Endothelial cell of umbilical vein (primary cell): ENCODE measurements at regions not wholly inside any gene's neighbourhood (a gene's known extent, or its start where the extent isn't known, plus 50 kb on each side); places are given as distances from the start of the nearest gene placed in this dataset.

ENCODE experiments used
- BruUV-seq: library from RNA; stranded (reverse); fragments of 400-500 nt; replicated peaks from 2 replicates; lab custom pipeline; 2021; lab: Mats Ljungman, UMichigan
- CTCF ChIA-PET: fragments of 300-600, 350-600 bp; sonication (Branson Sonifier 250); formaldehyde crosslinking; loops from one replicate; lab custom pipeline; 2021; ENCODE audit warnings: antibody characterized with exemption, inconsistent platforms; lab: Charles Lee
- POLR2A ChIA-PET: fragments of 300-600, 350-600 bp; sonication (Branson Sonifier 250); formaldehyde crosslinking; loops from one replicate; lab custom pipeline; 2021; ENCODE audit warnings: antibody characterized with exemption, inconsistent platforms; lab: Charles Lee
- DNase-seq: peaks from one replicate; pipeline ENCODE4 v3.0.0-alpha.2; 2011; ENCODE audit warnings: low read depth, low spot score
- FAIRE-seq: peaks from 2 replicates; lab custom pipeline; 2011; peaks lifted over from hg19 to GRCh38; lab: Jason Lieb, UNC
- H2AFZ ChIP-seq: 2 replicates; pipeline ENCODE4 v1.6.0; 2012; ENCODE audit warnings: low read depth, low read length, control low read depth, inconsistent platforms
- H3K27ac ChIP-seq: 2 replicates; pipeline ENCODE4 v1.5.1; 2011; ENCODE audit warnings: low read depth, mild to moderate bottlenecking, control low read depth, low read length, moderate library complexity; ENCODE audit not compliant: insufficient read depth
- H3K27me3 ChIP-seq, 2 experiments: 2 replicates each; pipeline versions ENCODE4 v1.6.0 to v1.6.1; 2011; ENCODE audit warnings: low read length in 2 of 2, mixed read lengths in 1 of 2; ENCODE audit not compliant: control insufficient read depth in 2 of 2, insufficient read depth in 2 of 2
- H3K36me3 ChIP-seq, 2 experiments: 2 replicates in 1 of 2; 3 replicates in 1 of 2; pipeline ENCODE4 v1.5.1; 2011; ENCODE audit warnings: low read length in 2 of 2, mild to moderate bottlenecking in 1 of 2, moderate library complexity in 1 of 2; ENCODE audit not compliant: control insufficient read depth in 2 of 2, insufficient read depth in 2 of 2; ENCODE audit errors: extremely low read depth in 1 of 2
- H3K4me1 ChIP-seq: 3 replicates; pipeline ENCODE4 v1.5.1; 2011; ENCODE audit warnings: mild to moderate bottlenecking, low read length; ENCODE audit not compliant: control insufficient read depth, insufficient read depth; ENCODE audit errors: extremely low read depth
- H3K4me2 ChIP-seq: 2 replicates; pipeline ENCODE4 v1.6.1; 2011; ENCODE audit warnings: low read length, control low read depth, mixed read lengths; ENCODE audit not compliant: insufficient read depth
- H3K4me3 ChIP-seq, 3 experiments: fragments of 200-600 bp in 1 of 3; sonication (generic), shearing (Covaris generic) in 1 of 3; replicated peaks in 1 of 3; 2 replicates each; pipeline ENCODE4 v1.5.1; 2011 to 2016; ENCODE audit warnings: control low read depth in 3 of 3, low read length in 3 of 3, mild to moderate bottlenecking in 2 of 3, inconsistent platforms in 1 of 3, low read depth in 1 of 3, moderate library complexity in 1 of 3; ENCODE audit not compliant: insufficient read depth in 1 of 3
- H3K79me2 ChIP-seq: 2 replicates; pipeline ENCODE4 v1.6.0; 2012; ENCODE audit warnings: low read length, inconsistent platforms; ENCODE audit not compliant: control insufficient read depth, insufficient read depth
- H3K9ac ChIP-seq: replicated peaks from 2 replicates; pipeline ENCODE3; 2011; ENCODE audit warnings: low read length, control low read depth; ENCODE audit not compliant: insufficient read depth; ENCODE audit errors: extremely low read depth
- H3K9me1 ChIP-seq: replicated peaks from 3 replicates; pipeline ENCODE4 v1.6.0; 2011; ENCODE audit warnings: mild to moderate bottlenecking, low read length; ENCODE audit not compliant: control insufficient read depth, insufficient read depth; ENCODE audit errors: extremely low read depth
- H3K9me3 ChIP-seq: replicated peaks from 2 replicates; pipeline ENCODE4 v1.5.1; 2012; ENCODE audit warnings: low read length, inconsistent platforms; ENCODE audit not compliant: control insufficient read depth, insufficient read depth
- H4K20me1 ChIP-seq: replicated peaks from 2 replicates; pipeline ENCODE3; 2011; ENCODE audit warnings: mild to moderate bottlenecking, low read length; ENCODE audit not compliant: control insufficient read depth, insufficient read depth; ENCODE audit errors: extremely low read depth
- CTCF ChIP-seq, 2 donors: IDR thresholded peaks; 1 replicate in 1 of 2; 2 replicates in 1 of 2; pipeline ENCODE4 v1.5.1; 2011; ENCODE audit warnings: low read length in 2 of 2, mild to moderate bottlenecking in 2 of 2, moderate library complexity in 2 of 2, control low read depth in 1 of 2, inconsistent platforms in 1 of 2, low read depth in 1 of 2; ENCODE audit not compliant: insufficient read depth in 1 of 2; ENCODE audit errors: extremely low read depth in 1 of 2
- EZH2 ChIP-seq: IDR thresholded peaks from 2 replicates; pipeline ENCODE4 v1.6.1; 2012; ENCODE audit warnings: borderline replicate concordance, low read depth, mild to moderate bottlenecking, moderate library complexity, low read length, inconsistent platforms; ENCODE audit not compliant: severe bottlenecking
- FOS ChIP-seq: IDR thresholded peaks from 2 replicates; pipeline ENCODE4 v1.6.1; 2011; ENCODE audit warnings: mild to moderate bottlenecking, low read length, moderate library complexity, borderline replicate concordance; ENCODE audit not compliant: insufficient read depth
- JUN ChIP-seq: IDR thresholded peaks from 2 replicates; pipeline ENCODE4 v1.6.1; 2011; ENCODE audit warnings: borderline replicate concordance, low read depth; ENCODE audit not compliant: insufficient read length, insufficient read depth
- MYC ChIP-seq: IDR thresholded peaks from one replicate; pipeline ENCODE4 v1.6.1; 2011; ENCODE audit warnings: mild to moderate bottlenecking, low read depth, low read length
- POLR2A ChIP-seq: IDR thresholded peaks from 2 replicates; pipeline ENCODE4 v1.6.1; 2012; ENCODE audit warnings: low read depth, mild to moderate bottlenecking, control low read depth, low read length
- POLR2AphosphoS5 ChIP-seq: IDR thresholded peaks from 2 replicates; pipeline ENCODE4 v1.6.1; 2012; ENCODE audit warnings: low read depth, mild to moderate bottlenecking, control low read depth, low read length, moderate library complexity; ENCODE audit not compliant: insufficient read depth
- dilution Hi-C: fragments of 300-500 bp; cut with MboI; formaldehyde crosslinking; loops from one replicate; pipeline ENCODE4 v1.15.0; 2019; ENCODE audit warnings: low sequenced_read_pairs; ENCODE audit not compliant: extremely low pct_ligation_motif_present
- intact Hi-C: fragments of 100-400 bp; cut with micrococcal nuclease; formaldehyde crosslinking; loops from one replicate; pipeline ENCODE4 v1.10.0; 2022

- no peak overlapping the region for H3K4me2 ChIP-seq
Observed at GRCh38 chr6:144659202-144660182, 374.4 kb downstream of the UTRN start.

More at GRCh38 chr6:144659202-144660182, 374.4 kb downstream of the UTRN start:
- Histone ChIP-seq H3K27ac (no peak overlapping the region), H3K4me1 (peaks cover 2% of the 10 kb centered on the region), H3K9me1 (peaks cover 3% of the 10 kb centered on the region), H3K27me3 (no peaks in the 10 kb centered on the region), H4K20me1 (peaks cover 2% of the 10 kb centered on the region), H3K36me3 (no peaks in the 10 kb centered on the region), H2AFZ (no peak overlapping the region), H3K9me3 (no peaks in the 10 kb centered on the region), H3K4me3 (no peak overlapping the region), H3K79me2 (no peaks in the 10 kb centered on the region), H3K9ac (no peak overlapping the region)
- POLR2A ChIA-PET, result no interaction called here
- DNase-seq (peak; percentile 25), FAIRE-seq (no peak)
- TF ChIP-seq JUN (no peak), CTCF (IDR thresholded peaks at IDR 0.05; ENCODE audit: extremely low read depth in 1 of 2, insufficient read depth in 1 of 2, low read depth in 1 of 2, low read length in 2 of 2) (no peak), POLR2AphosphoS5 (no peak), MYC (no peak), POLR2A (no peak), FOS (no peak), EZH2 (no peak)
- BruUV-seq, result no TSS peak
- dilution Hi-C loops (no loop called here), intact Hi-C loops (no loop called here)
- CTCF ChIA-PET, result interaction anchor here (0.8 to 2.4 kb wide), 2 partner anchors 9 to 63 kb away, joined by 3 to 6 read pairs; no protein-coding TSS in a partner anchor
